ENCODE measurements at regions not wholly inside any gene's neighbourhood (a gene's known extent, or its start where the extent isn't known, plus 50 kb on each side); places are given as distances from the start of the nearest gene placed in this dataset.

GRCh38 chr3:69490971-69491370 lies 105.1 kb upstream of the FRMD4B start:
- no peak for DNase-seq (ENCODE audit: low read depth, low spot score)

More at GRCh38 chr3:69490971-69491370, 105.1 kb upstream of the FRMD4B start:
- intact Hi-C loops (cut with micrococcal nuclease) = no loop called here
- no peak for FAIRE-seq
- H3K9me3 ChIP-seq (replicated peaks; ENCODE audit: control insufficient read depth, insufficient read depth, low read length) = no peaks in the 10 kb centered on the region
- no peak overlapping the region for H2AFZ ChIP-seq (ENCODE audit: low read depth, low read length)
- H3K36me3 ChIP-seq (ENCODE audit: control insufficient read depth in 2 of 2, extremely low read depth in 1 of 2, insufficient read depth in 2 of 2, low read length in 2 of 2) = no peaks in the 10 kb centered on the region
- H3K4me1 ChIP-seq (ENCODE audit: control insufficient read depth, extremely low read depth, insufficient read depth, low read length) = no peaks in the 10 kb centered on the region
- no peak overlapping the region for H3K4me2 ChIP-seq (ENCODE audit: insufficient read depth, low read length)
- TF ChIP-seq MYC (IDR thresholded peaks at IDR 0.05; ENCODE audit: low read depth, low read length) (no peak), FOS (IDR thresholded peaks at IDR 0.05; ENCODE audit: borderline replicate concordance, insufficient read depth, low read length) (no peak), MAX (IDR thresholded peaks at IDR 0.05; ENCODE audit: insufficient read depth, insufficient read length) (no peak), POLR2AphosphoS5 (IDR thresholded peaks at IDR 0.05; ENCODE audit: insufficient read depth, low read depth, low read length) (no peak), EZH2 (IDR thresholded peaks at IDR 0.05; ENCODE audit: borderline replicate concordance, low read depth, low read length, severe bottlenecking) (no peak), CTCF (IDR thresholded peaks at IDR 0.05; ENCODE audit: extremely low read depth in 1 of 2, insufficient read depth in 1 of 2, low read depth in 1 of 2, low read length in 2 of 2) (no peak), POLR2A (IDR thresholded peaks at IDR 0.05; ENCODE audit: low read depth, low read length) (no peak), GATA2 (IDR thresholded peaks at IDR 0.05; ENCODE audit: insufficient read depth, insufficient read length, low read depth, low read length) (no peak), JUN (IDR thresholded peaks at IDR 0.05; ENCODE audit: borderline replicate concordance, insufficient read depth, insufficient read length, low read depth) (no peak)
- H3K79me2 ChIP-seq (ENCODE audit: control insufficient read depth, insufficient read depth, low read length) = no peaks in the 10 kb centered on the region
- peaks cover 9 to 12% of the 10 kb centered on the region in 2 experiments for H3K27me3 ChIP-seq (ENCODE audit: control insufficient read depth in 2 of 2, insufficient read depth in 2 of 2, low read length in 2 of 2)
- no peaks in the 10 kb centered on the region for H4K20me1 ChIP-seq (replicated peaks; ENCODE audit: control insufficient read depth, extremely low read depth, insufficient read depth, low read length)
- POLR2A ChIA-PET = no interaction called here
- CTCF ChIA-PET = interaction anchor here (1.2 kb wide), 1 partner anchor 79 kb away, joined by 3 read pairs; no protein-coding TSS in a partner anchor
- BruUV-seq (replicated peaks) = no TSS peak
- H3K9ac ChIP-seq (replicated peaks; ENCODE audit: extremely low read depth, insufficient read depth, low read length) = no peak overlapping the region
- no peak overlapping the region for H3K4me3 ChIP-seq (replicated peaks in 1 of 3; ENCODE audit: insufficient read depth in 1 of 3, low read depth in 1 of 3, low read length in 3 of 3)
- H3K27ac ChIP-seq (ENCODE audit: insufficient read depth, low read depth, low read length) = no peak overlapping the region
- H3K9me1 ChIP-seq (replicated peaks; ENCODE audit: control insufficient read depth, extremely low read depth, insufficient read depth, low read length) = no peaks in the 10 kb centered on the region
- dilution Hi-C loops (cut with MboI; ENCODE audit: extremely low pct_ligation_motif_present, low sequenced_read_pairs) = no loop called here

All from endothelial cell of umbilical vein (primary cell).